ENCODE measurements at regions not wholly inside any gene's neighbourhood (a gene's known extent, or its start where the extent isn't known, plus 50 kb on each side); places are given as distances from the start of the nearest gene placed in this dataset.

- H3K27me3 ChIP-seq (replicated peaks; ENCODE audit: insufficient read depth, low read depth, low read length, poor library complexity): no peaks in the 10 kb centered on the region
- DNase-seq (ENCODE audit: low spot score): no peak
- TF ChIP-seq EZH2 (IDR thresholded peaks at IDR 0.05; ENCODE audit: borderline replicate concordance, low read depth, low read length, poor library complexity, severe bottlenecking): no peak
- TF ChIP-seq CTCF (conservative IDR thresholded peaks at IDR 0.05; ENCODE audit: low read depth, low read length): no peak
- no peaks in the 10 kb centered on the region for H3K9me3 ChIP-seq (ENCODE audit: low read depth, low read length, poor library complexity, severe bottlenecking)
- no peaks in the 10 kb centered on the region for H3K4me1 ChIP-seq (ENCODE audit: insufficient read depth, low read length, poor library complexity, severe bottlenecking)
- POLR2A ChIA-PET (ENCODE audit: low non-redundant PET): no interaction called here
- no peak overlapping the region for H3K4me3 ChIP-seq (ENCODE audit: low read depth, low read length, poor library complexity, severe bottlenecking)
- no peaks in the 10 kb centered on the region for H3K36me3 ChIP-seq (ENCODE audit: insufficient read depth, low read length, poor library complexity, severe bottlenecking)
- intact Hi-C loops (cut with micrococcal nuclease; ENCODE audit: unreplicated experiment): no loop called here
- CTCF ChIA-PET: no interaction called here
- no peak overlapping the region for H3K27ac ChIP-seq (ENCODE audit: low read depth, low read length, poor library complexity, severe bottlenecking)
- no TSS peak for BruUV-seq (replicated peaks)
These were observed 198.6 kb downstream of the FLRT2 start for GRCh38 chr14:85728476-85729065.

- intact Hi-C loops (cut with micrococcal nuclease; ENCODE audit: unreplicated experiment): no loop called here
- CTCF ChIA-PET: no interaction called here
- POLR2A ChIA-PET (ENCODE audit: low non-redundant PET): no interaction called here
These were observed 184.1 kb downstream of the FLRT2 start for GRCh38 chr14:85714069-85714468.

GRCh38 chr14:85711620-85712019, 181.7 kb downstream of the FLRT2 start:
- TF ChIP-seq EZH2 (IDR thresholded peaks at IDR 0.05; ENCODE audit: borderline replicate concordance, low read depth, low read length, poor library complexity, severe bottlenecking) (no peak), CTCF (conservative IDR thresholded peaks at IDR 0.05; ENCODE audit: low read depth, low read length) (no peak)
- no peaks in the 10 kb centered on the region for H3K4me1 ChIP-seq (ENCODE audit: insufficient read depth, low read length, poor library complexity, severe bottlenecking)
- H3K27ac ChIP-seq (ENCODE audit: low read depth, low read length, poor library complexity, severe bottlenecking): no peak overlapping the region
- DNase-seq (ENCODE audit: low spot score): no peak
- no peaks in the 10 kb centered on the region for H3K36me3 ChIP-seq (ENCODE audit: insufficient read depth, low read length, poor library complexity, severe bottlenecking)
- ChIA-PET POLR2A (ENCODE audit: low non-redundant PET) (interaction anchor here (0.7 kb wide), 1 partner anchor 59 kb away, joined by 4 read pairs; no protein-coding TSS in a partner anchor), CTCF (no interaction called here)
- no peaks in the 10 kb centered on the region for H3K9me3 ChIP-seq (ENCODE audit: low read depth, low read length, poor library complexity, severe bottlenecking)
- no peak overlapping the region for H3K4me3 ChIP-seq (ENCODE audit: low read depth, low read length, poor library complexity, severe bottlenecking)
- no peaks in the 10 kb centered on the region for H3K27me3 ChIP-seq (replicated peaks; ENCODE audit: insufficient read depth, low read depth, low read length, poor library complexity)
- no TSS peak for BruUV-seq (replicated peaks)
- intact Hi-C loops (cut with micrococcal nuclease; ENCODE audit: unreplicated experiment): no loop called here

More at GRCh38 chr14:85714069-85714468, 184.1 kb downstream of the FLRT2 start:
- Histone ChIP-seq H3K36me3 (ENCODE audit: insufficient read depth, low read length, poor library complexity, severe bottlenecking) (no peaks in the 10 kb centered on the region), H3K4me3 (ENCODE audit: low read depth, low read length, poor library complexity, severe bottlenecking) (no peak overlapping the region), H3K27me3 (replicated peaks; ENCODE audit: insufficient read depth, low read depth, low read length, poor library complexity) (no peaks in the 10 kb centered on the region), H3K4me1 (ENCODE audit: insufficient read depth, low read length, poor library complexity, severe bottlenecking) (no peaks in the 10 kb centered on the region), H3K27ac (ENCODE audit: low read depth, low read length, poor library complexity, severe bottlenecking) (no peak overlapping the region), H3K9me3 (ENCODE audit: low read depth, low read length, poor library complexity, severe bottlenecking) (no peaks in the 10 kb centered on the region)
- TF ChIP-seq EZH2 (IDR thresholded peaks at IDR 0.05; ENCODE audit: borderline replicate concordance, low read depth, low read length, poor library complexity, severe bottlenecking) (no peak), CTCF (conservative IDR thresholded peaks at IDR 0.05; ENCODE audit: low read depth, low read length) (no peak)
- DNase-seq (ENCODE audit: low spot score): no peak
- no TSS peak for BruUV-seq (replicated peaks)
